Common myeloid progenitor, CD34-positive (primary cell): ENCODE measurements at regions not wholly inside any gene's neighbourhood (a gene's known extent, or its start where the extent isn't known, plus 50 kb on each side); places are given as distances from the start of the nearest gene placed in this dataset.

Experiments used
- CTCF ChIA-PET: fragments of 350-600 bp; sonication (Branson Sonifier 250); formaldehyde crosslinking; loops from one replicate; lab custom pipeline; 2021; ENCODE audit warnings: antibody characterized with exemption; lab: Charles Lee
- POLR2A ChIA-PET: fragments of 350-600 bp; sonication (Branson Sonifier 250); formaldehyde crosslinking; loops from one replicate; lab custom pipeline; 2021; ENCODE audit warnings: antibody characterized with exemption; lab: Charles Lee
- DNase-seq, 3 donors: peaks; one replicate each; pipeline versions ENCODE4 v3.0.0 to v3.0.0-alpha.2; 2013
- H3K27ac ChIP-seq, 2 experiments: 1 replicate in 1 of 2; 2 replicates in 1 of 2; pipeline ENCODE4 v1.7.0; 2013; ENCODE audit warnings: inconsistent platforms in 2 of 2, low read length in 2 of 2, mild to moderate bottlenecking in 2 of 2, low read depth in 1 of 2, moderate library complexity in 1 of 2; ENCODE audit not compliant: severe bottlenecking in 2 of 2, insufficient read depth in 1 of 2, poor library complexity in 1 of 2
- H3K27me3 ChIP-seq, 5 experiments: replicated peaks in 2 of 5; 1 replicate in 3 of 5; 2 replicates in 2 of 5; pipeline versions ENCODE4 v1.6.1 to v1.7.0; 2013; ENCODE audit warnings: low read length in 4 of 5, mild to moderate bottlenecking in 2 of 5, moderate library complexity in 2 of 5, inconsistent platforms in 1 of 5; ENCODE audit not compliant: insufficient read depth in 5 of 5, control insufficient read depth in 4 of 5
- H3K36me3 ChIP-seq, 4 experiments: 1 replicate in 2 of 4; 2 replicates in 2 of 4; pipeline versions ENCODE4 v1.6.1 to v1.7.0; 2013; ENCODE audit warnings: low read length in 3 of 4, control low read depth in 1 of 4, mild to moderate bottlenecking in 1 of 4; ENCODE audit not compliant: control insufficient read depth in 4 of 4, insufficient read depth in 4 of 4
- H3K4me1 ChIP-seq, 4 experiments: 1 replicate in 3 of 4; 2 replicates in 1 of 4; pipeline versions ENCODE4 v1.6.1 to v1.7.1; 2013; ENCODE audit warnings: low read length in 3 of 4, mild to moderate bottlenecking in 3 of 4, control low read depth in 1 of 4, inconsistent platforms in 1 of 4, moderate library complexity in 1 of 4; ENCODE audit not compliant: control insufficient read depth in 4 of 4, insufficient read depth in 4 of 4; ENCODE audit errors: control extremely low read depth in 1 of 4
- H3K4me3 ChIP-seq, 7 experiments: 1 replicate in 4 of 7; 2 replicates in 3 of 7; pipeline versions ENCODE4 v1.5.1 to v1.7.0; 2013; ENCODE audit warnings: mild to moderate bottlenecking in 7 of 7, low read length in 6 of 7, moderate library complexity in 6 of 7, inconsistent platforms in 2 of 7, low read depth in 2 of 7, control low read depth in 1 of 7; ENCODE audit not compliant: insufficient read depth in 4 of 7, control insufficient read depth in 1 of 7; ENCODE audit errors: extremely low read depth in 1 of 7
- H3K9me3 ChIP-seq, 5 experiments: 1 replicate in 4 of 5; 2 replicates in 1 of 5; pipeline versions ENCODE4 v1.6.1 to v1.7.1; 2013; ENCODE audit warnings: low read length in 4 of 5, mild to moderate bottlenecking in 2 of 5, inconsistent platforms in 1 of 5, low read depth in 1 of 5, moderate library complexity in 1 of 5; ENCODE audit not compliant: control insufficient read depth in 4 of 5, insufficient read depth in 2 of 5; ENCODE audit errors: control extremely low read depth in 1 of 5
- WGBS: methylation state at CpG from one replicate; pipeline ENCODE4 v1.1.5; 2013; ENCODE audit not compliant: insufficient coverage; 5-methylcytosine and 5-hydroxymethylcytosine counted together

DNA sequence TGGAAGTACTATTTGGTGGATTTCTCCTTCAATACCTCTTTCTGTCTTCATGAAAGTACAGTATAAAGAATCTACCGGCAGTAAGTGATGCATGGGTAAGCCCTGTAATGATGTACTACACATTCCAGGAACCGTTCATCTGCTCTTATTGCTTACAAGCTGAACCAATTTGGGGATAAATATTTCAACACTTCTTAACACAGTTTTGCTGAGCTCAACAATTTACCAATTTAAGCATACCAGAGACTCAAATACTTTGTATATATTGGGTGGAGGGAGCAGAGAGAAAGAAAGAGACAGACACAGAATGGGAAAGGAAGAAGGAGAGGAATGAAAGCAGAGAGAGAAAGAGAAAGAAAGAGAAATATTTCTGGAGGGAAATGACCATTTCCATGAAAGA lies 821.1 kb upstream of the FLRT2 start:
- Histone ChIP-seq H3K4me1 (no peaks in the 10 kb centered on the region), H3K27ac (no peak overlapping the region), H3K36me3 (no peaks in the 10 kb centered on the region), H3K9me3 (no peaks in the 10 kb centered on the region), H3K27me3 (no peaks in the 10 kb centered on the region), H3K4me3 (no peak overlapping the region)
- POLR2A ChIA-PET, result no interaction called here
- CTCF ChIA-PET, result no interaction called here
- DNase-seq, result no peak
- 90% methylated on average over 2 of the region's 2 CpGs for WGBS

DNA sequence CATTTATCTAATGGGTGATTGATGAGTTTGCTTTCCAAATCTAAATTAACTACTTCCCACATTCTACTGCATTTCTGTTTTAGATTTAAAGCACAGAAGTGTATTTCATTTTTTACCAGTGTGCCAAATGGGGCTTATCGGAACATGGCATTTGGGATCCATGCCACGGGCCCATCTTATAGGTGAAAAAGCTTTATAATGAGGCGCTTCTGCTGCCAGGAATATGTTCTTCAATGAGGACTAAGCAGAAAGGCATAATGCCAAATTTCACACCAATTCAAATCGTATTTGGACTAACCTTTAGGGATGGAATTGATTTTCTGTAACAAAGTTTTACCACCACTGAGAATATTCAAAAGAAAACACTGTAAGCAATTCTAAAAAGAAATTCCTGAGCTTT lies 803.5 kb upstream of the FLRT2 start:
- H3K27ac ChIP-seq, result no peak overlapping the region
- H3K9me3 ChIP-seq, result no peaks in the 10 kb centered on the region
- CTCF ChIA-PET, result no interaction called here
- no peak for DNase-seq
- no peaks in the 10 kb centered on the region for H3K27me3 ChIP-seq
- H3K36me3 ChIP-seq, result no peaks in the 10 kb centered on the region
- 95% methylated on average over 3 of the region's 4 CpGs for WGBS
- POLR2A ChIA-PET, result no interaction called here
- no peak overlapping the region for H3K4me3 ChIP-seq
- no peaks in the 10 kb centered on the region for H3K4me1 ChIP-seq

DNA sequence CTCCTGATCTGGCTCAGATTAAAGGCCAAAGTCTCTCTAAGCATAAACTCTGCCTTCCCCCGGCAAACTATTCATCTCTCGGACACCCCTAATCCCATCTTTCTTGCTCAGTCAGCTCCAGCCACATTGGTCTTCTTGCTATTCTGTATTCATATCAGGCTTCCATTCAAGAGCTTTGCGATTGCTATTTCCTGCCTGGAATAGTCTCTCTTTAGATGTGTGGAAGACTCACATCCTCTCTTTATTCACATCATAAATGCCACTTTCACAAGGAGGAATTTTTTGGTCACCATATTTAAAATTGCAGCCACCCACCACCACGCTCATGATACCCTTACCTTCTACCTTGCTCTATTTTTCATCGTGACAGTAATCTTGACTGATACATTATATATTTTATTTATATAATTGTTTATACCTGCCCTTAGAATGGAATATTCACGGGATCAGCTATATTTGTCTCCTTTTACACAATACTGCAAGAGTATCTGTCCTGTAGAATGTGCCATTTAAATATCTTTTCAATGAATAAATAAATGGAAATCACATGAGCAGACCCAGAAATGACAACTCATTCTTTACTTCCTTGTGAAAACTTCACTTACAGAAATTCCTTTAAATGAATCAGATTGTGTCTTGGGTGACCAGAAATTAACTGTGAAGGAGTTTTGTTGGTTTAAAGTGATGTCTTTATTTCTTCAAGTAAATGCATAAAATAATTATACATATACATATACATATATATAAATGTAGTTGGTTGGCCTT lies 780.6 kb upstream of the FLRT2 start:
- Histone ChIP-seq H3K9me3 (no peaks in the 10 kb centered on the region), H3K27ac (no peak overlapping the region), H3K36me3 (no peaks in the 10 kb centered on the region), H3K4me1 (no peaks in the 10 kb centered on the region), H3K27me3 (no peaks in the 10 kb centered on the region), H3K4me3 (no peak overlapping the region)
- POLR2A ChIA-PET, result no interaction called here
- 100% methylated on average over 4 of the region's 6 CpGs for WGBS
- no peak for DNase-seq
- CTCF ChIA-PET, result no interaction called here

DNA sequence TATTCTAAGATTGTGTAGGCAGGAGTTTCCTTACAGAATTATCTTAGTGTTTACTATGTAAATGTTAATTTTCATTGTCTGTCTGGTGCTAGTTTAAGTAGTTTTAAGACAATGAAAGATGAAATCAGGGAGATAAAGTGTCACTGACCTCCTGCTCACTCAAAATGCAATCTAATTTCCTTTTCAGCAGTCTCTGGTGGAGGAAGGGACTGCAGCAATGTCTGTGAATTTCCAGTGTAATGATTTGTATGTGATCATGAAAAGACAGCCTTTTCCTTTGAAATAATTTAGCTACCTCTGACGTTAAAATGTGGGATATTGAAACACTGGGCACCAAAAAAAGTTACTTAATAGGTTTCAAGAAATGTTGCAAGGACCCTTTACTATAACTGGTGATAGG lies 779.7 kb upstream of the FLRT2 start:
- no CpG with 5 or more reads among the region's 1 CpG for WGBS
- Histone ChIP-seq H3K36me3 (no peaks in the 10 kb centered on the region), H3K27me3 (no peaks in the 10 kb centered on the region), H3K27ac (no peak overlapping the region), H3K4me3 (no peak overlapping the region), H3K4me1 (no peaks in the 10 kb centered on the region), H3K9me3 (no peaks in the 10 kb centered on the region)
- ChIA-PET CTCF (no interaction called here), POLR2A (no interaction called here)
- no peak for DNase-seq

DNA sequence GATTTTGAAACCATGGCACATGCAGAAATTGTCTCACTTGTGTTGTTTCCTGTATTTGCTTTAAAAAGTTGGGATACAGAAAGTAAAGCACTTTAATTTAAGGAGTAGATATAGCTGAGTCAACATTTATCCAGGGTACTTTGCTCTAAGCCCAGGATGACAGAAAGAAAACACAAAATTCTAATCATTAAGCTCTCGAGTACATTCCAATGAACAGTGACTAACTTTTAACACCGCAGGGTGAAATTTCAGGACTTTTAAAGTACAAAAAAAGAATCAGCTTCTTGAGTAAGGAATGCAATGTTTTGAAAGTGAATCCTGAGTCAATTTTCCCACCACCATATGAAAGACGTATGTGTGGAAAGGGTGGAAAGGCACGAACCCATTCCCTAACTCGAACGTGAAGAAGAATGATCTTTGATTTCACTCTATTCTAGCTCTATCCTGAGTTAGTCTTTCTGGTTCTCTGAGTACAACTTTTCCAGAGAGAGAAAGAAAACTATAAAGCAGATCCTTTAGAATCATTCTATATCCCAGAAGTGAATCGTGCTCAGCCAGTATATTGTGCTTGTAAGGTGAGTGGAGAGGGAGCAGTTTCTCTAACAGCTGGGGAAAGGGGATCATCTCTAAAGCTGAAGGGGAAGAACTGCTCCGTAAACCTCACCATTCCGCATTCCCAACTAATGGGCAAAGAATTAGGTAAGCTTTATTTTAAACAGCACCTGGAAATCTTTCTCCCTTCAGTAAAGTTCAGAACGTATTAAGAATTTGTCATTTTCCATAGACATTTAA lies 779.0 kb upstream of the FLRT2 start:
- 100% methylated on average over 3 of the region's 10 CpGs for WGBS
- Histone ChIP-seq H3K4me3 (no peak overlapping the region), H3K4me1 (no peaks in the 10 kb centered on the region), H3K9me3 (no peaks in the 10 kb centered on the region), H3K27me3 (no peaks in the 10 kb centered on the region), H3K36me3 (no peaks in the 10 kb centered on the region), H3K27ac (no peak overlapping the region)
- POLR2A ChIA-PET, result no interaction called here
- CTCF ChIA-PET, result no interaction called here
- DNase-seq, result no peak

DNA sequence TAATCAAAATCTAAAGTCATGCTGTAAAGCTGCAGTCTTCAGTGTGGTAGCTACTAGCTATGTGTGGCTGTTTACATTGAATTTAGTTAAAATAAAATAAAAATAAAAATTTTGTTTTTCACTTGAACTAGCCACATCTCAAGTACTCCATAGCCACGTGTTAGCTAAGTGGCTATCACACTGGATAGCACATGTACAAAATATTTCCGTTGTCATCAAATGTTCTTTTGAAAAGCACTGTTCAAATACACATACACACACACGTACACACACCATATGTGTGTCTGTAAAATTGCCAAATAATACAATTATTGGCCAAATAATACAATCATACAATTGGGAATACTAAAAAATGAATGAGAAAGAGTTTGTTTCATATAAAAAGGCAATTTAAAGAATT lies 778.2 kb upstream of the FLRT2 start:
- CTCF ChIA-PET, result no interaction called here
- no peak overlapping the region for H3K27ac ChIP-seq

DNA sequence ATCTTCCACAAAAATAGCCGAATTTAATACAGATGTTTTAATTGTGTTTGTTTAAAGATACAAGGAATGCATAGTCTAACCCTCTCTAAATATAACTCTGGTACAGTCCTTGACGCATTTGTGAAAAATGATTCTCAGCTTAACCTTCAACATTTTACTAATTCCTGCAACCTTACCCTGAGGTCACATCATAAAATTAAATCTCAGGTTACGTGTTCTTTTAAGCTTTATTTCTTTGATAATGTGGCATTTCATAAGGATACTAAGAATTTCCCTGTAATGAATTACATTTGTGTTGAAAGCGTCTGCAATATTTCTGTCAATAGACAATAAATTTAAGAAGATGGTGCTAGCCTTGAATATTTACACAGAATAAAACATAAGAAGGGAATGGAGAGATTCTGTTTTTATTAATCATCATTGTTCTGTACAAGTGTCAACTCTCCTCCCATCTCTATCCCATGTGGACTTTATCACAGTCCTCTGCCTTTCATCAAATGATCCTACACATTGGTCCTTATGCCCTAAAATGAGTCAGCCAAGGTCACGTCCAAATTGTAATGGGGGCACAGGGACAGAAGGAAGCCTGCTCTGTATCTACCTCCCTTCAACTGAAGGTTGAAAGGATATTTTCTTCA lies 769.3 kb upstream of the FLRT2 start:
- no peak overlapping the region for H3K4me3 ChIP-seq
- no peaks in the 10 kb centered on the region for H3K36me3 ChIP-seq
- ChIA-PET POLR2A (no interaction called here), CTCF (no interaction called here)
- WGBS, result 20% methylated on average over 1 of the region's 5 CpGs
- peaks cover 0 to 3% (median 0%) of the 10 kb centered on the region in 4 experiments for H3K4me1 ChIP-seq
- H3K27ac ChIP-seq, result no peak overlapping the region
- DNase-seq, result no peak
- no peaks in the 10 kb centered on the region for H3K27me3 ChIP-seq
- H3K9me3 ChIP-seq, result peaks cover 0 to 14% (median 2%) of the 10 kb centered on the region in 5 experiments

More for the DNA sequence above, 778.2 kb upstream of the FLRT2 start:
- H3K27me3 ChIP-seq, result no peaks in the 10 kb centered on the region
- POLR2A ChIA-PET, result no interaction called here
- H3K4me1 ChIP-seq, result peaks cover 0 to 3% (median 0%) of the 10 kb centered on the region in 4 experiments
- DNase-seq, result no peak
- 60% methylated on average over 1 of the region's 3 CpGs for WGBS
- H3K9me3 ChIP-seq, result no peaks in the 10 kb centered on the region
- no peaks in the 10 kb centered on the region for H3K36me3 ChIP-seq
- no peak overlapping the region for H3K4me3 ChIP-seq
